Osteoblast (primary cell): ENCODE measurements at regions not wholly inside any gene's neighbourhood (a gene's known extent, or its start where the extent isn't known, plus 50 kb on each side); places are given as distances from the start of the nearest gene placed in this dataset.

ENCODE experiments used
- DNase-seq: peaks from one replicate; pipeline ENCODE4 v3.0.0; 2011; ENCODE audit warnings: low spot score, mixed read lengths; ENCODE audit not compliant: insufficient read length; ENCODE audit errors: missing footprints
- H2AFZ ChIP-seq: 2 replicates; pipeline ENCODE4 v1.6.0; 2011; ENCODE audit warnings: mild to moderate bottlenecking, low read length
- H3K27ac ChIP-seq: 2 replicates; pipeline ENCODE4 v1.5.1; 2011; ENCODE audit warnings: mild to moderate bottlenecking, low read depth, low read length, moderate library complexity
- H3K27me3 ChIP-seq: 2 replicates; pipeline ENCODE4 v1.6.0; 2012; ENCODE audit warnings: mild to moderate bottlenecking, control low read depth, inconsistent platforms, low read length, moderate library complexity; ENCODE audit not compliant: insufficient read depth
- H3K36me3 ChIP-seq: 2 replicates; pipeline ENCODE4 v1.5.1; 2011; ENCODE audit warnings: mild to moderate bottlenecking, low read length, control low read depth, moderate library complexity; ENCODE audit not compliant: insufficient read depth
- H3K4me1 ChIP-seq: 2 replicates; pipeline ENCODE4 v1.5.1; 2011; ENCODE audit warnings: mild to moderate bottlenecking, low read length, control low read depth, moderate library complexity; ENCODE audit not compliant: insufficient read depth
- H3K4me2 ChIP-seq: 2 replicates; pipeline ENCODE4 v1.6.0; 2011; ENCODE audit warnings: mild to moderate bottlenecking, low read length; ENCODE audit not compliant: insufficient read depth
- H3K4me3 ChIP-seq: fragments of 200-600 bp; sonication (generic); 3 replicates; pipeline ENCODE4 v1.5.1; 2012; ENCODE audit warnings: mild to moderate bottlenecking, low read length, inconsistent platforms; ENCODE audit not compliant: insufficient read depth
- H3K79me2 ChIP-seq: 2 replicates; pipeline ENCODE4 v1.6.0; 2012; ENCODE audit warnings: mild to moderate bottlenecking, low read length, control low read depth, inconsistent platforms; ENCODE audit not compliant: insufficient read depth
- H3K9me3 ChIP-seq: 2 replicates; pipeline ENCODE4 v1.5.1; 2011; ENCODE audit warnings: low read depth, low read length, control low read depth
- H4K20me1 ChIP-seq: 2 replicates; pipeline ENCODE4 v1.6.0; 2012; ENCODE audit warnings: mild to moderate bottlenecking, low read length, control low read depth; ENCODE audit not compliant: insufficient read depth
- TF ChIP-seq, protein P1 (sequence below): IDR thresholded peaks from 2 replicates; pipeline ENCODE4 v1.5.1; 2011; ENCODE audit warnings: mild to moderate bottlenecking, low read depth, low read length, moderate library complexity; ENCODE audit errors: extremely low read depth

DNA sequence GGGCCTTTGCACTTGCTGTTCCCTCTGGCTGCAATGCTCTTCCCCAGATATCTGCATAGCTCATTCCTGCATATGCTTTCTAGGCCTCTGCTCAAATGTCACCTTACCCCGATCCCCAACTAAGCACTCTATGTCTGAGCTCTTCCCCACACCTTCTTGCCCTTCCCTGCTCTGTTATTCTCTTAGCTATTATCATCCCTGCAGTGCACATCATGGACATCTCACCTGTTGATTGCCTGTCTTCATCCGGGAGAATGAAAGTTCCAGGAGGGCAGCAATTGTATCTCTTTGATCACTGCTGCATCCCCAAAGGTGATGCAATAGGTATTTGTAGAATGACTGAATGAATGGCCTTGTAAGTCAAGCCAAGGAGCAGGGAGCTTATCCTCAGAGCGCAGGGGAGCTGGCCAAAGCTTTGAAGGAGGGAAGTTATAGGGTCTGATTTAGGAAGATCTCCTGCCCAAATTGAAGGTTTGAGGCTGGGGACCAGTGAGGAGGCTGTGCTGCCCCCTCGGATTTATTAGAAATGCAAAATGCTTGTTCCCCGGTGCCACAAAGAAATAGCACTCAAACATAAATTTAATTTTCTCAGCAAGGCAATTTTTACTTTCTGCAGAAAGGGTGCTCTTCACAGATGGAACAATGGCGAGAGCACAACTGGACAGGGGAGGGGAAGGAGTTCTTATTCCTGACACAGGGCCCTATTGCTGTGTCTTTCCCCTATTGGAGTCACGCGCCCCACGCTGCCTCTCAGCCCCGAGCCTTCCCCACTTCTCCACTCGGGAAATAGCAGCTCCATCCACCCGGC is 631.1 kb downstream of the MATN1 start:
- Histone ChIP-seq H3K4me3 (no peak overlapping the region), H3K79me2 (no peaks in the 10 kb centered on the region), H3K4me2 (no peak overlapping the region), H2AFZ (no peak overlapping the region), H3K4me1 (no peaks in the 10 kb centered on the region), H3K36me3 (no peaks in the 10 kb centered on the region), H3K27ac (no peak overlapping the region), H3K27me3 (no peaks in the 10 kb centered on the region), H4K20me1 (no peaks in the 10 kb centered on the region), H3K9me3 (peaks cover 16% of the 10 kb centered on the region)
- TF ChIP-seq, protein P1, sequence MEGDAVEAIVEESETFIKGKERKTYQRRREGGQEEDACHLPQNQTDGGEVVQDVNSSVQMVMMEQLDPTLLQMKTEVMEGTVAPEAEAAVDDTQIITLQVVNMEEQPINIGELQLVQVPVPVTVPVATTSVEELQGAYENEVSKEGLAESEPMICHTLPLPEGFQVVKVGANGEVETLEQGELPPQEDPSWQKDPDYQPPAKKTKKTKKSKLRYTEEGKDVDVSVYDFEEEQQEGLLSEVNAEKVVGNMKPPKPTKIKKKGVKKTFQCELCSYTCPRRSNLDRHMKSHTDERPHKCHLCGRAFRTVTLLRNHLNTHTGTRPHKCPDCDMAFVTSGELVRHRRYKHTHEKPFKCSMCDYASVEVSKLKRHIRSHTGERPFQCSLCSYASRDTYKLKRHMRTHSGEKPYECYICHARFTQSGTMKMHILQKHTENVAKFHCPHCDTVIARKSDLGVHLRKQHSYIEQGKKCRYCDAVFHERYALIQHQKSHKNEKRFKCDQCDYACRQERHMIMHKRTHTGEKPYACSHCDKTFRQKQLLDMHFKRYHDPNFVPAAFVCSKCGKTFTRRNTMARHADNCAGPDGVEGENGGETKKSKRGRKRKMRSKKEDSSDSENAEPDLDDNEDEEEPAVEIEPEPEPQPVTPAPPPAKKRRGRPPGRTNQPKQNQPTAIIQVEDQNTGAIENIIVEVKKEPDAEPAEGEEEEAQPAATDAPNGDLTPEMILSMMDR: no peak
- DNase-seq: peak; percentile 53

DNA sequence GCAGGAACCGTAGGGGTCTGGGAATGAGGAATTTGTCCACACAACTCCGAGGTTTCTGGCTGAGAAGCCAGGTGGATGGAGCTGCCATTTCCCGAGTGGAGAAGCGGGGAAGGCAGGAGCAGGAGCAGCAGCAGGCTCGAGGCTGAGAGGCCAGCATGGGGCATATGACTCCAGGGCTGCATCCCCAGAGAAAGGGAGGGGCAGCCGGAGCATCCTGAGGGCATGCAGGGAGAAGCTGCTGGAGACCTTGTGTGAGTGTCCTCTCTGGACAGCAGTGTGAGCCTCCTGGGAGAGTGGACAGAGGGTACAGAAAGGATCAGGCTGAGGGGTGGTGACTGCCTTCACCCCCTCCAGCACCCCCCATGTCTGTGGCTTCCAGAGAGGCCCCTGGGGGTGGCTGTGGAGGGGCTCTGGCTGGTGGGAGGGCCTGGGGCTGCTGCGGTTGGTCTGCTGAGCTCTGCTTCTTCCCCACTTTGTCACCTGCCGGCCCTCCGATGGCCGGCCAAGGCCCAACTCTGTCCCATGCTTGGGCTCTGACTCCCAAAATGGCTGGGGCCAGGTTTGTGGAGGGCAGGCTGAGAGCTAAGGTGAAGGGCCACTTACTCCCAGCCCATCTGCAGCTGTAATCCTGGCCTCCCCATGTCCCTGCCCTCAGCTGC is 633.1 kb downstream of the MATN1 start:
- H3K9me3 ChIP-seq: peaks cover 16% of the 10 kb centered on the region
- TF ChIP-seq, protein P1: no peak

DNA sequence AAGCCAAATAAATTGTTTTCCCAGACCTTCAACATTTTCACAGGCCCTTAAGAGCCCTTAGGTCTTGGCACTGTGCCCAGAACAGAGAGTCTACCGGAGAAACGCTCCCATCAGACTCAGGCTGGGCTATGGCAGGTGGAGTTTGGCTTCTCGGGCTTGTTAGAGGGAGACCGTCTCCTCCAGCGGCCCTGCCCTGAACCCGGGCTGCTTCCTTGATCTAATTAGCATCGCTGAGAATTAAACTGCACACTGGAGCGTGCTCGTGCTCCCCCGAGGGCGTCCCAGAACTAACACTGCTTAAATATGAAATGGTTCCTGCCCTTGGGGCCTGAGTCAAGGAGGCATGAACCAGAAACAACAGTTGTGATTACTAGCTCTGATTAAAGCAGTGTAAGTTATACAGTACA is 634.4 kb downstream of the MATN1 start:
- H3K36me3 ChIP-seq: no peaks in the 10 kb centered on the region
- no peak overlapping the region for H3K4me3 ChIP-seq
- TF ChIP-seq, protein P1: no peak
- H3K27me3 ChIP-seq: no peaks in the 10 kb centered on the region
- H3K4me1 ChIP-seq: peaks cover 6% of the 10 kb centered on the region
- H4K20me1 ChIP-seq: no peaks in the 10 kb centered on the region
- H3K4me2 ChIP-seq: no peak overlapping the region
- H3K27ac ChIP-seq: no peak overlapping the region
- peaks cover 16% of the 10 kb centered on the region for H3K9me3 ChIP-seq
- peak; percentile 69 for DNase-seq
- H3K79me2 ChIP-seq: no peaks in the 10 kb centered on the region
- H2AFZ ChIP-seq: no peak overlapping the region

More for the DNA sequence above, 633.1 kb downstream of the MATN1 start:
- Histone ChIP-seq H3K4me2 (no peak overlapping the region), H3K79me2 (no peaks in the 10 kb centered on the region), H3K27me3 (no peaks in the 10 kb centered on the region), H3K36me3 (no peaks in the 10 kb centered on the region), H4K20me1 (no peaks in the 10 kb centered on the region), H2AFZ (no peak overlapping the region), H3K4me3 (no peak overlapping the region), H3K27ac (no peak overlapping the region), H3K4me1 (no peaks in the 10 kb centered on the region)
- peak; percentile 68 for DNase-seq

DNA sequence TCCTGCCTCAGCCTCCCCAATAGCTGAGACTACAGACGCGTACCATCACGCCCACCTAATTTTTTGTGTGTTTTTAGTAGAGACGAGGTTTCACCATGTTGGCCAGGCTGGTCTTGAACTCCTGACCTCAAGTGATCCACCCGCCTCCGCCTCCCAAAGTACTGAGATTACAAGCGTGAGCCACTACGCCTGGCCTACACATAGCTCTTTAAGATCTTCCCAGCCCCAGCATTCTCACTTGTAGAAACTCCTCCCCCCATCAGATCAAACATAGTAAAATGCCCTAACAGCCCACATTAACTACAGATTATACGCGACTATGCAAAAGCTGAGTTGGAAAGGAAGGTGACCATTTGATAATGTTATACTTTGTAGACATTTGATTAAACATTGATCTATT is 634.8 kb downstream of the MATN1 start:
- Histone ChIP-seq H3K27me3 (no peaks in the 10 kb centered on the region), H3K9me3 (peaks cover 14% of the 10 kb centered on the region), H3K79me2 (no peaks in the 10 kb centered on the region), H3K36me3 (no peaks in the 10 kb centered on the region), H3K4me3 (no peak overlapping the region), H3K27ac (no peak overlapping the region), H2AFZ (no peak overlapping the region), H4K20me1 (no peaks in the 10 kb centered on the region), H3K4me2 (no peak overlapping the region), H3K4me1 (peaks cover 11% of the 10 kb centered on the region)
- DNase-seq: no peak
- TF ChIP-seq, protein P1: no peak
